K562 (cell line): ENCODE measurements at regions not wholly inside any gene's neighbourhood (a gene's known extent, or its start where the extent isn't known, plus 50 kb on each side); places are given as distances from the start of the nearest gene placed in this dataset.

Experiments used
- ATAC-seq: fragments of 200-7000 bp; cut with Tn5 transposase; 3 replicates; pipeline ENCODE4 v1.9.1; 2020; ENCODE audit warnings: moderate library complexity
- BruUV-seq: library from RNA; stranded (reverse); fragments of 400-500 nt; replicated peaks from 2 replicates; lab custom pipeline; 2021; lab: Mats Ljungman, UMichigan
- CTCF ChIA-PET: fragments of 300-600 bp; formaldehyde crosslinking; extraction: SDS; loops from one replicate; lab custom pipeline; 2021; ENCODE audit warnings: low intra/inter-chr PET ratio; lab: Yijun Ruan, JAX
- POLR2A ChIA-PET: fragments of 300-600, 350-650 bp; sonication (Branson Sonifier 250); formaldehyde crosslinking; extraction: SDS; loops from one replicate; lab custom pipeline; 2021; ENCODE audit warnings: antibody characterized with exemption, inconsistent platforms; lab: Yijun Ruan, JAX
- DNase-seq, 4 experiments: peaks; one replicate each; pipeline versions ENCODE4 v3.0.0 to v3.0.0-alpha.2; 2011 to 2018; ENCODE audit warnings: low spot score in 3 of 4, mixed read lengths in 3 of 4; ENCODE audit errors: extremely low read depth in 1 of 4
- FAIRE-seq: peaks from 2 replicates; lab custom pipeline; 2011; peaks lifted over from hg19 to GRCh38; lab: Jason Lieb, UNC
- H2AFZ ChIP-seq: 2 replicates; pipeline ENCODE4 v1.6.0; 2011; ENCODE audit warnings: low read depth, low read length, control low read depth, inconsistent platforms
- H3K27ac ChIP-seq: fragments of 200-600 bp; 3 replicates; pipeline ENCODE4 v1.8.0; 2011; ENCODE audit warnings: low read depth, mild to moderate bottlenecking, control low read depth, inconsistent platforms, low read length, moderate library complexity, mixed read lengths; ENCODE audit errors: extremely low read depth
- H3K27me3 ChIP-seq, 2 experiments: fragments of 300-600 bp in 1 of 2; 2 replicates in 1 of 2; 3 replicates in 1 of 2; pipeline versions ENCODE4 v1.6.0 to v1.8.0; 2011; ENCODE audit warnings: inconsistent platforms in 2 of 2, low read length in 2 of 2, mild to moderate bottlenecking in 1 of 2, mixed read lengths in 1 of 2, moderate library complexity in 1 of 2; ENCODE audit not compliant: control insufficient read depth in 2 of 2, insufficient read depth in 2 of 2
- H3K36me3 ChIP-seq: fragments of 300-600 bp; 3 replicates; pipeline ENCODE4 v1.8.0; 2011; ENCODE audit warnings: mild to moderate bottlenecking, low read length, inconsistent platforms; ENCODE audit not compliant: control insufficient read depth, insufficient read depth
- H3K4me1 ChIP-seq, 2 experiments: fragments of 200-600 bp in 1 of 2; replicated peaks in 1 of 2; 2 replicates in 1 of 2; 3 replicates in 1 of 2; pipeline versions ENCODE4 v1.5.1 to v1.8.0; 2011; ENCODE audit warnings: inconsistent platforms in 2 of 2, low read length in 2 of 2, mild to moderate bottlenecking in 1 of 2, mixed read lengths in 1 of 2, moderate library complexity in 1 of 2; ENCODE audit not compliant: control insufficient read depth in 2 of 2, insufficient read depth in 2 of 2
- H3K4me2 ChIP-seq: 2 replicates; pipeline ENCODE4 v1.6.1; 2011; ENCODE audit warnings: low read length, control low read depth, inconsistent platforms, mixed read lengths; ENCODE audit not compliant: insufficient read depth
- H3K4me3 ChIP-seq: fragments of 200-600 bp; sonication (generic), shearing (Covaris generic); 2 replicates; pipeline ENCODE4 v1.5.1; 2016; ENCODE audit warnings: control low read depth, inconsistent platforms
- H3K79me2 ChIP-seq: fragments of 200-600 bp; 3 replicates; pipeline ENCODE4 v1.8.0; 2011; ENCODE audit warnings: low read length, inconsistent platforms; ENCODE audit not compliant: control insufficient read depth, insufficient read depth
- H3K9ac ChIP-seq, 2 experiments: 2 replicates each; pipeline versions ENCODE4 v1.6.0 to v1.6.1; 2011; ENCODE audit warnings: low read depth in 2 of 2, low read length in 2 of 2, control low read depth in 1 of 2, inconsistent platforms in 1 of 2, mild to moderate bottlenecking in 1 of 2, mixed read lengths in 1 of 2; ENCODE audit not compliant: insufficient read depth in 1 of 2
- H3K9me1 ChIP-seq: one replicate; pipeline ENCODE4 v1.6.0; 2011; ENCODE audit warnings: inconsistent platforms, mild to moderate bottlenecking, low read length, moderate library complexity; ENCODE audit not compliant: control insufficient read depth, insufficient read depth
- H3K9me3 ChIP-seq: replicated peaks from 2 replicates; pipeline ENCODE4 v1.5.1; 2011; ENCODE audit warnings: low read depth, low read length, inconsistent platforms; ENCODE audit not compliant: control insufficient read depth, insufficient read depth
- H4K20me1 ChIP-seq: replicated peaks from 2 replicates; pipeline ENCODE4 v1.6.1; 2011; ENCODE audit warnings: low read length, inconsistent platforms, mixed read lengths; ENCODE audit not compliant: control insufficient read depth, insufficient read depth
- CBX1 ChIP-seq: sonication (generic); IDR thresholded peaks from 2 replicates; pipeline ENCODE4 v1.6.1; 2016; ENCODE audit warnings: antibody characterized with exemption, low read depth, mild to moderate bottlenecking
- IFI16 ChIP-seq: fragments of 250-450 bp; sonication (Bioruptor Pico); IDR thresholded peaks from 2 replicates; pipeline ENCODE4 v2.1.2; 2022; ENCODE audit warnings: mild to moderate bottlenecking, inconsistent platforms
- MLLT1 ChIP-seq, 2 experiments: fragments of 450-650 bp; IDR thresholded peaks; 2 replicates each; pipeline ENCODE4 v1.6.1; 2016
- NEUROD1 ChIP-seq: fragments of 150-350 bp; IDR thresholded peaks from 2 replicates; pipeline ENCODE4 v1.6.1; 2014; ENCODE audit warnings: borderline replicate concordance, low read length, low read depth; ENCODE audit not compliant: partially characterized antibody
- ZNF583 ChIP-seq: fragments of 250-450 bp; sonication (Bioruptor Pico); IDR thresholded peaks from 2 replicates; pipeline ENCODE4 v1.4.0; 2020
- WGBS: fragments of 100-300 bp; shearing (Covaris generic); methylation state at CpG from one replicate; pipeline ENCODE4 v1.1.6; 2016; ENCODE audit warnings: low coverage, mixed read lengths; ENCODE audit not compliant: insufficient coverage; ENCODE audit errors: missing lambda C conversion rate; 5-methylcytosine and 5-hydroxymethylcytosine counted together
- in situ Hi-C: fragments of 300-500 bp; cut with MboI; formaldehyde crosslinking; loops from 4 replicates; pipeline ENCODE4 v1.15.0; 2018; ENCODE audit warnings: inconsistent platforms, mixed read lengths
- intact Hi-C: fragments of 100-400 bp; cut with micrococcal nuclease; formaldehyde crosslinking; loops from 2 replicates; pipeline ENCODE4 v1.14.2; 2022

GRCh38 chr11:34825315-34825669 lies 90.9 kb downstream of the APIP start:
- no TSS peak for BruUV-seq

DNA sequence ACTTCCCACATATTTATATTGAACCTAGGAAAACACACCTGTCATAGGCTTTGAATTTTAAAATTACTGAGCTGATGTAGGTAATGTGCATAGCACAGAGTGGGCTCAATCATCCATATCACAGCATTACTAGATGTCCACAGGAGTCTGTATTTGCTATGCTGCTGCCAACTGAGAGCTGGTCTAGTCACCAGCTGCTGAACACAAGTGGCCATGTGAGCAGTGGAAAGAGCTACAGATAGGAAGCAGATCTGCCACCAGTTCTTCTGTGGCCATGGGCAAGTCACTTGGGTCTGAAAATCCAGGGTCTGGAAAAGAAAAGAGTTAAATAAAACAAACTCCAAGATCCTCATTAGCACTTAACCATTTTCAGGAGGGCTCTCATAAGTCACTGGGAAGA lies 91.8 kb downstream of the APIP start:
- ChIA-PET POLR2A (no interaction called here), CTCF (no interaction called here)
- DNase-seq (no peak), ATAC-seq (no peak), FAIRE-seq (no peak)
- in situ Hi-C loops = no loop called here
- H3K9me1 ChIP-seq = no peaks in the 10 kb centered on the region
- H3K9ac ChIP-seq = peak overlapping the region in 1 of 2 experiments; percentile 8; a peak in 1 of 4 replicates
- no peak overlapping the region for H3K4me3 ChIP-seq
- H2AFZ ChIP-seq = 0 out of 2 replicates have a peak overlapping the region, but pooled peaks have one; percentile 62
- no peak overlapping the region for H3K27ac ChIP-seq
- H3K79me2 ChIP-seq = no peaks in the 10 kb centered on the region
- BruUV-seq = no TSS peak
- H3K36me3 ChIP-seq = no peaks in the 10 kb centered on the region
- H3K27me3 ChIP-seq = no peaks in the 10 kb centered on the region
- no peaks in the 10 kb centered on the region for H4K20me1 ChIP-seq
- no peak for TF ChIP-seq IFI16 (CRISPR knock-in tag)
- no peak for TF ChIP-seq NEUROD1
- TF ChIP-seq MLLT1 (IDR thresholded peaks at IDR 0.05) = no peak
- H3K4me1 ChIP-seq = peaks cover 0 to 14% of the 10 kb centered on the region in 2 experiments; a peak in 4 of 5 replicates
- peaks cover 8% of the 10 kb centered on the region for H3K9me3 ChIP-seq
- intact Hi-C loops = no loop called here
- no peak overlapping the region for H3K4me2 ChIP-seq

More at GRCh38 chr11:34825315-34825669, 90.9 kb downstream of the APIP start:
- no peak for TF ChIP-seq ZNF583
- no peak for TF ChIP-seq CBX1
- Histone ChIP-seq H3K9me1 (no peaks in the 10 kb centered on the region), H4K20me1 (no peaks in the 10 kb centered on the region), H3K4me3 (no peak overlapping the region), H3K4me2 (no peak overlapping the region), H3K27me3 (no peaks in the 10 kb centered on the region), H3K9me3 (peaks cover 1% of the 10 kb centered on the region), H3K4me1 (peaks cover 4 to 20% of the 10 kb centered on the region in 2 experiments; a peak in 4 of 5 replicates), H3K9ac (no peak overlapping the region), H3K36me3 (no peaks in the 10 kb centered on the region), H3K79me2 (no peaks in the 10 kb centered on the region), H3K27ac (peak overlapping the region; percentile 60; the same call in 1 of the 3 replicates), H2AFZ (peak overlapping the region; percentile 62)
- ChIA-PET POLR2A (interaction anchor here (1.1 kb wide), 1 partner anchor 14 kb away, joined by 3 read pairs; no protein-coding TSS in a partner anchor), CTCF (no interaction called here)
- intact Hi-C loops (no loop called here), in situ Hi-C loops (no loop called here)
- DNase-seq (no peak), ATAC-seq (no peak), FAIRE-seq (no peak)
- 56% methylated on average over 3 of the region's 3 CpGs for whole genome bisulfite sequencing
